ENCODE measurements at regions not wholly inside any gene's neighbourhood (a gene's known extent, or its start where the extent isn't known, plus 50 kb on each side); places are given as distances from the start of the nearest gene placed in this dataset.

DNA sequence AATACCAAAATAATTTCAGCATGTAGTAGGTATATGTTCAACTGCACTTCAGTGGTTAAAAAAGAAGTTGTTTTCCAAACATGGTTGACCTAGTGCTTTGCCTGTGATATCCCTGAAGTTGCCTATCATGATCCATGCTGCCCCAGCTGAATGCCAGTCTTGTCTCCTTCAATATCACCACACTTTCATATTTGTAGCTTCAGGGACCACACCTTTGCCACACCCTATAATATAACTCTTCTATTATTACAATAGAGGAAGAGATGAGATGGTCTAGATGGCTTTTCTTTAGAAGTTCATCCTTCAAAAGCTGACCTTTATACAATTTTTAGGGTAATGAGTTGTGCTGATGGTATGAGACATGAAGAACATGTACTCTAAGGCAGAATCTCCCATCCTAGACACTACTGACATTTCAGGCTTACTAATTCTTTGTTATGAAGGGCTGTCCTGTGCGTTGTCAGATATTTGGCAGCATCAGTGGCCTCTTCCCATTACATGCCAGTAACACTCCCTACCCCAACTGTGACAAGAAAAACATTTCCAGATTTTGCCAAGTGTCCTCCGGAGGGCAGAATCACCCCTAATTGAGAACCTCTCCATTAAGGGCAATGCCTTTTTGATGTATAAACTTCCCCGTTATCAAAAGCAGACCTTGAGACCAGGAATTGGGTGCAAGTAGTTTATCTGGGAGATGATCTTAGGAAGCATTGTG lies 76.2 kb upstream of the PLCL2 start:
- DNase-seq (ENCODE audit: low read depth in 1 of 2, low spot score in 1 of 2), result no peak

- DNase-seq (ENCODE audit: low read depth in 1 of 2, low spot score in 1 of 2), result no peak
Observed at GRCh38 chr3:16809482-16809881, 75.3 kb upstream of the PLCL2 start.

DNA sequence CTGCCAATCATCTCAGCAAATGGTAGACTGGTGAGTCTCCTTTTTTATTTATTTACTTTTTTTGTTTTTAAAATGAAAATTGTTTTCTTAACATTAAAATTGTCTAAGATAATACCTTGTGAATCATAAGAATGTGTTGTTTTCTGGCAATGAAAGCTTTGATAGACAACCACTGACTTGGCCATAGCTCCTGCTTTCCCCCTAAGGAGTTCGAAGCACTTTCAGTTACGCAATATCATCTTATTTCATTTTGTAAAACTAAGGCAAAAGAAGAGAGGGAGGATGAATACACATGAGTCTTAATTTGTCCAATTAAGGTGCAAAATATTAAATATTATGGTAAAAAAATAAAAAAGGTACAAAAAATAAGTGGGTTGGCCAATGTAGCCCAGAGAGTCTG lies 74.8 kb upstream of the PLCL2 start:
- DNase-seq (ENCODE audit: low read depth in 1 of 2, low spot score in 1 of 2), result no peak

GRCh38 chr3:16810593-16811367 lies 74.0 kb upstream of the PLCL2 start:
- no peak for DNase-seq (ENCODE audit: low read depth in 1 of 2, low spot score in 1 of 2)

DNA sequence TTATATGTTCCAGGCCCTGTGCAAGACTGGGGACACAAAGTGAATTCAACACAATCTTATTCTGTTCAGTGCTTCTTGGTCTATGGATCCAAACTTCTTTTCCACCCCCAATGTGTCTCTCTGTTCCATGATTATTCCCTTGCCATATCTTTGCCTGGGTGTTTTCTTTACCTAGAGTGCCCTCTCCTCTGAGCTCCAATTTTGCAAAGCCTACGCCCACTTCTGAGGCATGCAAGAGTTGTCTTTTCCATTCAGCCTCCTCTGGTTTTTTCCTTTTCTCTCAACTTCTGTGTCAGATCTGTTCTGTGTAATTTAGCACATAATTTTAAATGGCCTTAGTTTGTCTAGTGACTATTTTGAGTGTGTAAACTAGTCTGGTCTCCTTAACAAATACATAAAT lies 72.8 kb upstream of the PLCL2 start:
- no peak for DNase-seq (ENCODE audit: low read depth in 1 of 2, low spot score in 1 of 2)

- no peak for DNase-seq (ENCODE audit: low read depth in 1 of 2, low spot score in 1 of 2)
Observed at GRCh38 chr3:16813336-16813735, 71.4 kb upstream of the PLCL2 start.

- no peak for DNase-seq (ENCODE audit: low read depth in 1 of 2, low spot score in 1 of 2)
Observed at GRCh38 chr3:16816048-16816780, 68.5 kb upstream of the PLCL2 start.

DNA sequence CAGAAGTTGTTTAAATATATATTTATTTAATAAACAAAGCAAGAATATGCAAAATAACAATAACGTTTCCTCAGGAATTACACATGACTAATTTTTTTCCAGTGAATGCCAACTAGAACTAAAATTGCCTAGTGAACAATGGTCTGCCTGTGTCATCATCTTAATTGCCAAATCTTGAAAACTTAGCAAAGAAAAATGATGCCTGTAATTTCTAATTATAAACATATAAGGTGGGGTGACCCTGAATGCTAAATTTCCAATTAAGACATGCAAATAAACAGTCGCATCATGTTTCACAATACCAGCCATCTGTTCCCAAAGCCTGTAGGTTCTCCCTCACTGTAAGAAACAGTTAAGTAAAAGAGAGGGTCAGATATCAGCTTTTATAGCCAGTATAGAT lies 67.6 kb upstream of the PLCL2 start:
- DNase-seq (ENCODE audit: low read depth in 1 of 2, low spot score in 1 of 2), result no peak

DNA sequence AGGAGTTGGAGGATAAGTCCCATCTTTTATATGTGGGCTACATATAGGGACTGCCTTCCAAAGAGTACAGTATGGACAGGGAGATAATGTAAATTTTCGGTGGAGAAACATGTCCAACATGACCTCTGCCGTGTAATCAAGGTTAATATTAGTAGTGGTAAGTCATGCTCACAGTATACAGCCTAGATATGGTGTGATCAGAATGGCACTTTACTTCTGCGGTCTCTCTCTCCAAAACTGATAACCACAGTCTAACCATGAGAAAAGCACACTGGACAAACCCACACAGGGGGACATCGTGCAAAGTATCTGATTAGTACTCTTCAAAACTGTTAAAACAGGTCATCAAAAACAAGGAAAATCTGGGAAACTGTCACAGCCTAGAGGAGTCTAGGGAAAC lies 66.6 kb upstream of the PLCL2 start:
- DNase-seq (ENCODE audit: low read depth in 1 of 2, low spot score in 1 of 2), result no peak

DNA sequence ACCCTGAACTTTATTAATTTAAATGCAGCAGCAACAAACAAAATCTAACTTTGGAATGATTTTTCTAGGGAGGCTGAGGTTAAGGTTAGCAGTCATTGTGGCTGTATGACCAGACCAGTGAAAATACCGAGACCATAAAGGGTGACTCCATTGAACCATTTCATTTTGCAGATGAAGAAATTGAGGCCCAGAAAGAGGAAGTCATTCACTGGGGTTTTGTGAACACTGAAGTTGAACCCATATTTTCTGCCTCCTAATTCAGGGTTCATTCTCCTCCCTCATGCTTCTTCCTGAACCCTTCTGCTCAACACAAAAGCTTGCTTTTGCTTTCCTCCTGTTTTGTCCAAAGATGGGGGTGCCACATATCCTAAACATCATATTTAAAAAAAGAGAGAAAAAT lies 65.8 kb upstream of the PLCL2 start:
- DNase-seq (ENCODE audit: low read depth in 1 of 2, low spot score in 1 of 2), result no peak

DNA sequence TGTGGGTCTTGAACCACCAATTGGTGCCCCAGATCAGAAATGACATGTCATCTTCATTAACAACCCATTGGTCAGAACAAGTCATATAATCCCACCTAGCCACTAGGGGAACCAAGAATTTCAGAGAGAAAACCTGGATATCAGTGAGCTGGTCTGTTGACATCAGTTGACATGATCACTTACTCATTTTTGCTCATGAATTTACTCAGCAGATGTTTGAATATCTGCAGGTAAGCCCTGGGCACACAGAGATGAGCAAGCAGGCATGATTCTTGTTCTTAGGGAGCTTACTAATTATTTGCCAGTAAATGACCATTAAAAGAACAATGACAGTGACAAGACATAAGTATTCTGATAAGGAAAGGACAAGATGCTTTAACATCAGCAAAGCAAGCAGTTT lies 64.3 kb upstream of the PLCL2 start:
- DNase-seq (ENCODE audit: low read depth in 1 of 2, low spot score in 1 of 2), result no peak

GRCh38 chr3:16821053-16821452 lies 63.7 kb upstream of the PLCL2 start:
- no peak for DNase-seq (ENCODE audit: low read depth in 1 of 2, low spot score in 1 of 2)

DNA sequence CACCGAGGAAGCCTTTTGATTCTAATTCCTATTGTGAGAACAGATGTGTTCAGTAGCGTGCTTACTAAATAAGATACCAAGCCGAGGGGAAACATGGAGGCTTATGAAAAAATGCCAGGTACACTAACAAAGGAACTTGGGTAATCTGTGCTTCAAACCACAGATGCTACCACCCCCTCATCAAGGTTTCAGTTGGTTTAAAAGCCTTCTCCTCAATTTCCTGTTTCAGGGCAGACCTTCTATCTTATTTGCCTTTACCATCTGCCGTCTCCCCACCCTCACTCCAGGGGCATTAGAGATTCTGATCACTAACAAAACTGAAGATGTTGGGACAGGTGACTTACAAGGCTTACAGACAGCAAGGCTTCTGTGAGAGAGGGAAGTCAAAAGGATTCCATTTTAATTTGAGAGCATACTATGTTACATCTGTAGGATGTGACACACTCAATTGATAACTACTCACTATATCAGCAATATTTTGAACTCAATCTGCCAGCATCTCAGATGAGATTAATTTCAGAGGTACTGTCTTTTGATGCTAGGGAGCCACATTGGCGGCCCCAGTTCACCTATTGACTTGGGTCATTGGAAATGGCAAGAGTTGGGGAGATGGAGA lies 60.6 kb upstream of the PLCL2 start:
- peak in 1 of 2 donors; percentile 26 for DNase-seq (ENCODE audit: low read depth in 1 of 2, low spot score in 1 of 2)

DNA sequence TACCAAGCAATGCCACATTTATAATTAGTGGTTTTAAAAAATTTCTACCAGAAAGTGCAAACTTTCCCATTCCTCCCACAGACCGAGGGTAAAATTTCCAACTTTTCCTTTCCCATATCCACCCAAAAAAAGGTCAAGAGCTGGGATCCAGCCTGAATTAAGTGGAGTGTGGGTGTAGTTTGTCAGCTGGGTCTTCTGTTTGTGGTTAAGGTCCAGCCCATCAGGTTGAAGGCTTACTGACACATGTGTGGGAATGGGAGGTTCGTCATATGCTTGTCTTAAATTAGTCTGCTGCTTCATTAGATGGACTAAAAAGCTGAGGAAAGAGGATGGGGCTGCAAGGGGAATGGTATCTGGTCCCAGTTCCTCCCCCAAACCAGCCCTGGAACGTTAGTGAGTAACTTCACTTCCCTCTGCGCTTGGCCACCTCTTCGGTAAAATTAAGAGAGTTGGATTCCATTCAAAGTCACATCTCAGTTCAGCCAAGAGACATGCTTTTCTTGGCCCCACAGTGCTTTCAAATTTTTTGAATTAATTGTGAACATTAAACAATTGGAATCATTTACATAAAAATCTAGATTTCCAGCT lies 59.0 kb upstream of the PLCL2 start:
- DNase-seq (ENCODE audit: low read depth in 1 of 2, low spot score in 1 of 2), result no peak

- DNase-seq (ENCODE audit: low read depth in 1 of 2, low spot score in 1 of 2), result no peak
Observed at GRCh38 chr3:16828815-16829214, 55.9 kb upstream of the PLCL2 start.

DNA sequence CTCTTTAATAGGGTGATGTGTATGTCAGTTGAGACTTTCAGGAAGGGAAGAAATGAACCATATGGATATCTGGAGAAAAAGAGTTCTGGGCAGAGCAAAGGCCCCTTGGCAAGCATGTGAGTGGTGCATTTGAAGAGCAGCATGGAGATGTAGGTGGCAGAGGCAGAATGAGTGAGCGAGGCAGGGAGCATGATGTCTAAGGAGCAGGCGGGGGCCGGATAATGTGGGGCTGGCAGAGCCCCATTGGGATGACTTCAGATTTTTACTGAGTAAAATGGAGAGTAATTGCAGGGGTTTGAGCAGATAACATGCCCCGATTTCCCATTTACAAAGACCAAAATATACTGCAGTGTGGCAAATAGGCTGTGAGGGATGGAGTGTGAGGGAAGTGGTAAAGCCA lies 52.9 kb upstream of the PLCL2 start:
- DNase-seq (ENCODE audit: low read depth in 1 of 2, low spot score in 1 of 2), result no peak

- DNase-seq (ENCODE audit: low read depth in 1 of 2, low spot score in 1 of 2), result no peak
Observed at GRCh38 chr3:16834214-16834613, 50.5 kb upstream of the PLCL2 start.

- DNase-seq (ENCODE audit: low read depth in 1 of 2, low spot score in 1 of 2), result no peak
Observed at GRCh38 chr3:16834753-16835152, 50.0 kb upstream of the PLCL2 start.
